ENCODE measurements at regions not wholly inside any gene's neighbourhood (a gene's known extent, or its start where the extent isn't known, plus 50 kb on each side); places are given as distances from the start of the nearest gene placed in this dataset.

- Histone ChIP-seq H3K9ac (ENCODE audit: insufficient read depth, low read length, poor library complexity, severe bottlenecking) (no peak overlapping the region), H3K36me3 (replicated peaks in 1 of 2; ENCODE audit: control insufficient read depth in 1 of 2, insufficient read depth in 2 of 2, low read length in 2 of 2) (no peaks in the 10 kb centered on the region), H3K9me3 (replicated peaks in 1 of 2; ENCODE audit: control insufficient read depth in 1 of 2, insufficient read depth in 1 of 2, low read length in 2 of 2) (no peaks in the 10 kb centered on the region), H3K4me1 (ENCODE audit: control insufficient read depth in 1 of 2, insufficient read depth in 2 of 2, low read length in 2 of 2) (no peaks in the 10 kb centered on the region), H4K20me1 (ENCODE audit: insufficient read depth, low read length) (no peaks in the 10 kb centered on the region), H2AFZ (ENCODE audit: insufficient read depth, low read depth, low read length, poor library complexity, severe bottlenecking) (no peak overlapping the region), H3K27ac (ENCODE audit: low read depth in 1 of 2, low read length in 2 of 2) (no peak overlapping the region), H3K4me2 (replicated peaks; ENCODE audit: extremely low read depth, low read length, poor library complexity, severe bottlenecking) (no peak overlapping the region), H3K4me3 (replicated peaks in 1 of 3; ENCODE audit: low read depth in 2 of 3, low read length in 3 of 3) (no peak overlapping the region), H3K27me3 (ENCODE audit: control insufficient read depth in 2 of 2, insufficient read depth in 2 of 2, low read length in 2 of 2) (no peaks in the 10 kb centered on the region), H3K79me2 (ENCODE audit: insufficient read depth, low read length) (no peaks in the 10 kb centered on the region)
- Mint-ChIP-seq H3K9me3 (peaks cover 0 to 2% (median 0%) of the 10 kb centered on the region in 7 donors), H3K4me3 (no peak overlapping the region), H3K27ac (no peak overlapping the region), H3K27me3 (ENCODE audit: low read depth in 3 of 3) (peaks cover 0 to 3% (median 0%) of the 10 kb centered on the region in 3 donors), H3K4me1 (no peaks in the 10 kb centered on the region), H3K36me3 (no peaks in the 10 kb centered on the region)
- no peak for DNase-seq
- intact Hi-C loops (cut with micrococcal nuclease): no loop called here
- WGBS (ENCODE audit: insufficient coverage): no CpG with 5 or more reads among the region's 1 CpG
- TF ChIP-seq CTCF (IDR thresholded peaks at IDR 0.05): no peak
Measured at GRCh38 chr3:67093305-67093704, 95.2 kb downstream of the KBTBD8 start.

- Histone ChIP-seq H3K79me2 (ENCODE audit: insufficient read depth, low read length) (no peaks in the 10 kb centered on the region), H3K4me3 (replicated peaks in 1 of 3; ENCODE audit: low read depth in 2 of 3, low read length in 3 of 3) (no peak overlapping the region), H3K9me3 (replicated peaks in 1 of 2; ENCODE audit: control insufficient read depth in 1 of 2, insufficient read depth in 1 of 2, low read length in 2 of 2) (no peaks in the 10 kb centered on the region), H3K27me3 (ENCODE audit: control insufficient read depth in 2 of 2, insufficient read depth in 2 of 2, low read length in 2 of 2) (no peaks in the 10 kb centered on the region), H3K27ac (ENCODE audit: low read depth in 1 of 2, low read length in 2 of 2) (no peak overlapping the region), H3K4me2 (replicated peaks; ENCODE audit: extremely low read depth, low read length, poor library complexity, severe bottlenecking) (no peak overlapping the region), H4K20me1 (ENCODE audit: insufficient read depth, low read length) (no peaks in the 10 kb centered on the region), H3K9ac (ENCODE audit: insufficient read depth, low read length, poor library complexity, severe bottlenecking) (no peak overlapping the region), H3K36me3 (replicated peaks in 1 of 2; ENCODE audit: control insufficient read depth in 1 of 2, insufficient read depth in 2 of 2, low read length in 2 of 2) (no peaks in the 10 kb centered on the region), H2AFZ (ENCODE audit: insufficient read depth, low read depth, low read length, poor library complexity, severe bottlenecking) (no peak overlapping the region), H3K4me1 (ENCODE audit: control insufficient read depth in 1 of 2, insufficient read depth in 2 of 2, low read length in 2 of 2) (no peaks in the 10 kb centered on the region)
- Mint-ChIP-seq H3K36me3 (no peaks in the 10 kb centered on the region), H3K9me3 (peaks cover 0 to 2% (median 0%) of the 10 kb centered on the region in 7 donors), H3K27me3 (ENCODE audit: low read depth in 3 of 3) (peaks cover 0 to 3% (median 0%) of the 10 kb centered on the region in 3 donors), H3K27ac (no peak overlapping the region), H3K4me3 (no peak overlapping the region), H3K4me1 (no peaks in the 10 kb centered on the region)
- no peak for DNase-seq
- no peak for TF ChIP-seq CTCF (IDR thresholded peaks at IDR 0.05)
- 92% methylated on average over 4 of the region's 5 CpGs for WGBS (ENCODE audit: insufficient coverage)
- intact Hi-C loops (cut with micrococcal nuclease): no loop called here
Measured at GRCh38 chr3:67094167-67094566, 96.1 kb downstream of the KBTBD8 start.

Measured in CD14-positive monocyte (primary cell).